ENCODE measurements at regions not wholly inside any gene's neighbourhood (a gene's known extent, or its start where the extent isn't known, plus 50 kb on each side); places are given as distances from the start of the nearest gene placed in this dataset.

- DNase-seq (ENCODE audit: low read depth, low spot score) = no peak
Measured at GRCh38 chr2:129737660-129738527, 241.6 kb upstream of the RAB6C start.

DNA sequence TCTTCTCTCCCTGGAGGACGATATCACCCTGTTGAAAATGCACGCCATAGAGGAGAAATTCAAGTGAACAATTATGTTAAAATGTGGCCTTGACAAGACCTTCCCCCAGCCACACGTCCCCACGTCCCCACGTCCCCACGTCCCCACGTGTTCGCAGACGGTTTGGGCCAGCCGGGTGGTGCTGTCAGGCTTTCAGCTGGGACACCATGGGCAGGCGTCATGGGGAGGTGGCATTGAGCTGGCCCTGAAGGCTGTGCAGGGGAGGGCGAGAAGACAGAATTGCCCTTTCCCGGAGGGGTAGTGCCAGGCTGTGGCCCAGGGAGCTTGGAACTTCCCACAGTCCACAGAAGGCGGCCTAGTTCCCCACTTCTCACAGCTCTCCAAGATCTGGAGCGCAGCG, 240.7 kb upstream of the RAB6C start:
- DNase-seq (ENCODE audit: low read depth, low spot score) = no peak

DNA sequence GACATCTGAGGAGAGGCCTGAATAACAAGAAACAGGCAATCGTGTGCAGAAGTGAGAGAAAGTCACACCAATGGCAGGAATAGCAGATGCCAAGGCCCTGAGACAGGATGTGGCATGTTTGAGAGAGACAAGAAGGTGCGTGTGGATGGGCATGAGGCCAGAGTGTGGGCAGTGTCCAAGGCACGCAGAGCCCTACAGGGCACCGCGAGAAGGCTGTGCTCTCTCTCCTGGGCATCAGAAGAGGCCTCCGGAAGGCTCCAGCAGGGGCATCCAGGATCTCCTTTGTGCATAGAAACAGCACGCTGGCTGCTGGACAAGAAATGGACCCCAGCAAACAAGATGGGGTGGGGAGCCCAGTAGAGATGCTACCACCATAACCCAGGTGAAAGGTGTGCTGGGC, 239.0 kb upstream of the RAB6C start:
- DNase-seq (ENCODE audit: low read depth, low spot score) = no peak

- DNase-seq (ENCODE audit: low read depth, low spot score) = no peak
Measured at GRCh38 chr2:129741165-129741564, 238.3 kb upstream of the RAB6C start.

DNA sequence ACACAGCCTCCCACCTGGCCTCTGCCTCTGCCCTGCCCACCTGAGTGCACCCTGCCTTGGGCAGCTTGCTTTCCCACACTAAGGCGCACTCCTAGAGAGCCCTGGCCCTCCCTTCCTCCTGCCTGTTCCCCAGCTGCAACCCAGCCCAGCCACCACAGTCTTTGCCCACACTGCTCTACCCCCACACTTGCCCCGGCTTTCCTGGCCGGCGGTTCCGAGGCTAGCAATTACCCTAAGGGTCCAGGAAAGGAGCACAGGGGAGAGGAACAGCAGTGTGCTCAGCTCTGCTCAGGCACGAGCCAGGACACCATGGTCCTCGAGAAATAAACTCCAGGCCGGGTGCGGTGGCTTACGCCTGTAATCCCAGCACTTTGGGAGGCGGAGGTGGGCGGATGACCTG, 237.8 kb upstream of the RAB6C start:
- no peak for DNase-seq (ENCODE audit: low read depth, low spot score)

GRCh38 chr2:129742415-129743180, 236.9 kb upstream of the RAB6C start:
- no peak for DNase-seq (ENCODE audit: low read depth, low spot score)

GRCh38 chr2:129744141-129744540, 235.3 kb upstream of the RAB6C start:
- no peak for DNase-seq (ENCODE audit: low read depth, low spot score)

DNA sequence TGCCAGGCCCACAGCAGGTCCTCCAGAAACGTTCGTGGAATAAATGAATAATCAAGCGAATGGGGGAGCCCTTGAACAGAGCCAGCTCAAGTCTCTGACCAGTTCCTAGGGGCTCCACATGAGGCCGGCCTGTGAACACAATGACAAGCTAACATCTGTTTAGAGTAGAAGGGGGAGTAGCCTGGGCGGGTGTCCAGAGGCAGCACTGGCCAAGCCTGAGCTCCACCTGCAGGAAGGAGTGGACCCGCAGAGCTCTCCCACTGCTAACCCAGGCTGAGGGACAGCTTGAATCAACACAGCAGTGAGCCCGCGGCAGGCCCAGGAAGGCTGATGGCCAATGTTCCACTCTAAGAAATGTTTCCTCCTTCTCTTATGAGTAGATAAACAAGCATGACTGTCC, 234.8 kb upstream of the RAB6C start:
- no peak for DNase-seq (ENCODE audit: low read depth, low spot score)

- no peak for DNase-seq (ENCODE audit: low read depth, low spot score)
Measured at GRCh38 chr2:129747500-129748125, 231.9 kb upstream of the RAB6C start.

DNA sequence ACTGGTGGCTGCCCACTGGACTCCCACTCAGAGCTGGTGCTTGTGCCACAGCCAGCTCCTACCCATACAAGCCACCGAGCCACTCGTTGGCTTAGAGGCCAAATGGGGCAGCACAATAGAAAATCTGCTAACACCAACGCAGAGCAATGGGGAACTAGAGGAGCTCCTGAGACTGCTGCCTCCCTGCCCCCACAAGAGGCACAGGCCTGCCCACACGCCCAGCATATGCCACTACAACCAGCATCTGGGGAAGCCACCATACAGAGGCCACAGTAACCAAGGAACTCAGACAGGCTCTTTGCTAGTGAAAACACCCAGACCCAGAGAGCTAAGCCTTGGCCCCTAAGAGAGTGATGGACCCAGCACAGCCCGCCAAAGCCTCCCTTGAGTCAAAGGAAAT, 231.2 kb upstream of the RAB6C start:
- DNase-seq (ENCODE audit: low read depth, low spot score) = no peak

GRCh38 chr2:129748653-129749052, 230.8 kb upstream of the RAB6C start:
- DNase-seq (ENCODE audit: low read depth, low spot score) = no peak

GRCh38 chr2:129751409-129751808, 228.1 kb upstream of the RAB6C start:
- no peak for DNase-seq (ENCODE audit: low read depth, low spot score)

DNA sequence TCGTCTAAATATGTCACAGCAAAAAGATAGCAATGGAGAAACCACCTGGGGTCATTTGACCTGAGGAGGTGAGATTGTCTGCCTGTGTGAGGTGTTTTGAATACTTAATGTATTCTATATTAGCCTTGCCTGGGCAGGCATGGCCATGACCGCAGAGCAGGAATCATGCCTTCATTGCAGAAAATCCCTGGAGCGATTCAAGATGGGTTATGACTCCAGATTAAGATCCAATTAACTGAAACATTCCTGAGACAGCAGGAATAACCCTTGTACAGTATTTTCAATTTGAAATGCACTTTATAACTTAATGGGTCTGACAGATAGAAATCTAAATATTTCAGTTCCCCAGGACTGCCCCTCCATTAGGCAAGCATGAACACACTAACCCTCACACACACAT, 227.3 kb upstream of the RAB6C start:
- no peak for DNase-seq (ENCODE audit: low read depth, low spot score)

GRCh38 chr2:129752686-129753085, 226.8 kb upstream of the RAB6C start:
- no peak for DNase-seq (ENCODE audit: low read depth, low spot score)

DNA sequence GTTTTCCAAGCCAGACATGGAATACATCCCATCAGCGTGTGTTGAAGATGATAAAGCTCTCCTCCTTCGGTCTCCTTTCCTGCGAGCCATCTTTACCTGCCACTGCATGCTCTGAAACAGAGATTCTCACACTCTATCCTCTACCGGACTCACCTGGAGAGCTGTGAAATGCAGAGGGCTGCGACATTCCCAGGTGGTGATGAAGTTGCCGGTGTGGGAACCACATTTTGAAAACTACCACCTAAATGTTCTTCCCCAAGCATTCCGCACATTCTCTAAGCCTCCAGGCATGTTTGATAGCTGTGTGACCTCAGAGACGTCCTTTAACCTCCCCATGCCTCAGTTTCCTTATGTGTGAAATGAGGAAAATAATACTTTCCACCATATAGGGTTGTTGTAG, 226.2 kb upstream of the RAB6C start:
- no peak for DNase-seq (ENCODE audit: low read depth, low spot score)

GRCh38 chr2:129754421-129754820, 225.0 kb upstream of the RAB6C start:
- DNase-seq (ENCODE audit: low read depth, low spot score) = no peak

DNA sequence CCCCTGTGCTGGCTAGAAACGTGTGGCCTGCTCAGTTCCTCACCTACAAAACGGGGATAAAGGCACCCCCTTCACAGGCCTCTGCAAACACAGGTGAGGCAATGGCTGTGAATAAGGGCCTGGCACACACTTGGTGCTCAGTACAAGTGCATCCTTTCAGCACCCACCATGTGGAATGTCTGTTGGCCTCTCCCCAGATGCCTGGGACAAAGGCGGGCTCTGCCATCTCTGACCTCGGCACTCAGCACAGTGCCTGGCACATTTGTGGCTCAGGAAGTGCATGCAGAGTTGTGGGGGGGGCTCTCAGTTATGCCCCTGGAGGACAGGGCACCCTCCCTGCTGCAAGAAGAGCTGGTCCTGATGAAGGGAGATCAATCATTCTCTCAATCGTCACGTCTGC, 224.6 kb upstream of the RAB6C start:
- no peak for DNase-seq (ENCODE audit: low read depth, low spot score)

GRCh38 chr2:129755786-129756185, 223.7 kb upstream of the RAB6C start:
- DNase-seq (ENCODE audit: low read depth, low spot score) = no peak

GRCh38 chr2:129756276-129756675, 223.2 kb upstream of the RAB6C start:
- DNase-seq (ENCODE audit: low read depth, low spot score) = no peak

GRCh38 chr2:129757366-129757914, 222.0 kb upstream of the RAB6C start:
- no peak for DNase-seq (ENCODE audit: low read depth, low spot score)

GRCh38 chr2:129757915-129758783, 221.3 kb upstream of the RAB6C start:
- no peak for DNase-seq (ENCODE audit: low read depth, low spot score)

Measured in smooth muscle cell of the brain vasculature (primary cell).